Germinal center (tissue), 1 donor: ENCODE measurements at regions not wholly inside any gene's neighbourhood (a gene's known extent, or its start where the extent isn't known, plus 50 kb on each side); places are given as distances from the start of the nearest gene placed in this dataset.
"Not testable (repeated sequence)": the region's sequence is repeated elsewhere in the genome, so short reads cannot be mapped to it uniquely, and the experiment has no call there.

Source experiments
- DNase-seq: peaks from one replicate; pipeline ENCODE4 v3.0.0; 2012; ENCODE audit warnings: mixed read lengths, low spot score

GRCh38 chr15:39250460-39251186, 330.3 kb upstream of the THBS1 start:
- no peak for DNase-seq

GRCh38 chr15:39251413-39252133, 329.3 kb upstream of the THBS1 start:
- no peak for DNase-seq

DNA sequence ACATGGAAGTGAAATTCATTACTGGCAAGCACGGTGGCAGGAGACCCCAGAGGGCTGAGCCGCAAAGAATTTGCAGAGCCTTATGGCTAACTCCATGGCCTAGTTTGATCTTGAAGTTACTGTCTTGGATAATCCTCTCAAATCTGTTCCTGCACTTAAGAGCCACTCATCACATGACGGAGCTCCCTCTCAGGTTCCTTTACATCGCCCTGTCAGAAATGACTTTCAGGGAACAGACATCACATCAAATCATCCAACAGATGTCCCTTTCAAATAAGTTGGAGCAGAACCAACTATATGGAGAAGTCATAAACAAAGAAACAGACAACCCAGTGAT, 328.8 kb upstream of the THBS1 start:
- DNase-seq = no peak

DNA sequence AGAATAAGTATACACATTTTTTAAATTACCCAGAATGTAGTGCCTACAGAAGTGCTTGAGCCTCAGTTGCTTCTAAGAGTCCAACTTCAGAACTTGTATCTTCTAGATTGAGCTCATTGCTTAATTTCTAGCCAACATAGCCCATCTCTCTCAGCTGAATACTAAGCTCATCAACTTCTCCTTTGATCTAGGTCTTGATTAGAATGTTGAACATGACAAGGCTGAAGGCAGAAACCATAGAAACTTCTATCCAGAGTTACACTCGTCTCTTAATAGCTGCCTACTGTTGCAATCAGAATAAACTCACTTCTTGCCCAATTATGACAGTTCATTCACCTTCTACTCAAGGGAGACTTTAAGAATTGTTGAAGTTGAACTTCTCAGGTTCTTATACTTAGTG, 327.3 kb upstream of the THBS1 start:
- DNase-seq = no peak

- no peak for DNase-seq
Observed at GRCh38 chr15:39254181-39254580, 326.7 kb upstream of the THBS1 start.

DNA sequence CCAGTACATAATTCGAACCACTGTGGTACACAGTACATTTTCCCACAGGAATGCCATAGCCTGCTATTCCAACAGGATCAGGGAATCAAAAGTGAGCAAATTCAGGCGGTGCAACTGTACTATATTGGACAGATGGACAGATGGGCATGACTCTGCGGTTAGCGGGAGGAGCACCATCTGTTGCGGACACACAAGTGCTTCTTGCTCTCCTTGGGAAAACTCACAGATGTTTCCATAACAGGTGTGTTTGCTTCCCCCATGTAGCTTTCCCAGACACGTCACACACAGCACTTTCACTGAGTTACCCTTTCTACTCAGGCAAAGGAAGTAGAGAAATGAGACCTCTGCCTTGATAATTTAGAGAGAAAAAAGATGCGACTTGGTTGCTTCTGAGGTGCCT, 325.1 kb upstream of the THBS1 start:
- DNase-seq = no peak

DNA sequence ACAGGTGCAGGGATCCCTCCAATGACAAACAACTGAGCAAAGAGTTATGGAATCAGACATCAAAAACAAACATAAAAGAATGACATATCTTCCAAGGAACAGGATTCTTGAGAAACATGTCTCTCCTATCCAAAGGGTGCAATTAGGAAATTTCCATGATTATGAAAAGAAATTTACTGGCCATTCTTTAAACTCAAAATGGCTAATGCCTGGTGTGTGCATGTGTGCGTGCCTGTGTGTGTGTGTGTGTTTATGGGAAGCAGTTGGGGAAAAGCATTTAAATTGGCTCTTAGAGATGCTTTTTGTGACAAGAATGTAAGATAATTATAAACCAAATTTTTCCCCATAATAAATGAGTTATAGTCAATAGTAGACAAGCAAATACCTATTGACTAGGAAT, 320.5 kb upstream of the THBS1 start:
- DNase-seq = no peak

- DNase-seq = no peak
Observed at GRCh38 chr15:39260791-39261190, 320.1 kb upstream of the THBS1 start.

DNA sequence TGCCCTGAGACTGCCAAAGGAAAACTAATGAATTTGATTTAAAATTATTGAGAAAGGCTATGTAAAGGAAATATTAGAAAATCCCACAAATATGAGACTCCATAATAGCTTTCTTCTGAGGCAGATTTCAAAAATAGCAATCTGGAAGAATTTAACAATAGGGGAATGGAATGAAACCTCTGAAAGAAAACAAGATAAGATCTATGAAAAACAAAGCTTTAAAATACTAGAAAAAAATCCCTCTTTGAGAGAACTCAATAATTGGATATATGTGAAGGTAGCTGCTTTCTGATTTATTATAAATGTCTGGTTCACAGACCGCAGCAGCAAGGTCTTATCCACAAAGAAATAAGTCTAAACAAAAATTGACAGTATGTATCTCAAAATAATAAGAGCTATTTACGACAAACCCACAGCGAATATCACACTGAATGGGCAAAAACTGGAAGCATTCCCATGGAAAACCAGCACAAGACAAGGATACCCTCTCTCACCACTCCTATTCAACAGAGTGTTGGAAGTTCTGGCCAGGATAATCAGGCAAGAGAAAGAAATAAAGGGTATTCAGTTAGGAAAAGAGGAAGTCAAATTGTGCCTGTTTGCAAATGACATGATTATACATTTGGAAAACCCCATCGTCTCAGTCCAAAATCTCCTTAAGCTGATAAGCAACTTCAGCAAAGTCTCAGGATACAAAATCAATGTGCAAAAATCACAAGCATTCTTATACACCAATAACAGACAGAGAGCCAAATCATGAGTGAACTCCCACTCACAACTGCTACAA, 319.3 kb upstream of the THBS1 start:
- DNase-seq = not testable (repeated sequence)

GRCh38 chr15:39262995-39263772, 317.7 kb upstream of the THBS1 start:
- not testable (repeated sequence) for DNase-seq

- no peak for DNase-seq
Observed at GRCh38 chr15:39265261-39265660, 315.6 kb upstream of the THBS1 start.

DNA sequence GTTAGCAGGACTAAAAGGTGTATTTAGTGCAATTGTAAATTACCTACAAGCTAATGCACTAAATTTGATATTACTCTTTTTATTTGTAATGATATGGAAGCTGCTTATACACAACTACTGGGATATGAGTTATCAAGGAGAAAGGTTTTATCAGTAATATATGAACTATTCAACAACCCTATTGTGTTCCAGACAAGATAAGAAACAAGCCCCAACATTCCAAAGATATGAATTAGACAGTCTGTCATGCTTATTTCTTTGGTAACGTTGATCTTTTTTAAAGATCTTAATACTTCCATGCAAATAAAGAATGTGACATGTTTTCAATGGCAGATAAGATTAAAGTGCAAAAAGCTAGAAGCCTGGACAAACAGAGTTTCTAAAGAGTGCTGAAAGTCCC, 314.0 kb upstream of the THBS1 start:
- no peak for DNase-seq

- DNase-seq = no peak
Observed at GRCh38 chr15:39267685-39268084, 313.2 kb upstream of the THBS1 start.

DNA sequence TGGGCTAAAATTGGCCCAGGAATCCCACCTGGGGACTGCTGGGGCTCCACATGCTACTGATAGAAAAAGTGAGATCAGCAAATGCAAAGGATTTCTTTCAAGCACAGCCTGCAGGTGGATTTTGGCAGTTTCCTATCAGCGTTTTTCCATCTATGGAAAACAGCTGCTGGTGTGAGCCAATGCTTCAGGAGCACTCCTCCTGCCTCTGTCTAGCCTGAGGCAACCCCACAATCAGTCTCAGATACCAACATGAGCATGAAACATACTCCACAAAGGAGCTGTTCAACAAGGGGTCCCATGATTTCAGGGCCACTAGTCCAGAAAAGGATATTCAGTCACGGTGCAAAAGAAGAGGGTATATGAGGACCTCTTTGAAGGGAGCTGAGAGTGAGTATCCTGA, 311.5 kb upstream of the THBS1 start:
- no peak for DNase-seq

DNA sequence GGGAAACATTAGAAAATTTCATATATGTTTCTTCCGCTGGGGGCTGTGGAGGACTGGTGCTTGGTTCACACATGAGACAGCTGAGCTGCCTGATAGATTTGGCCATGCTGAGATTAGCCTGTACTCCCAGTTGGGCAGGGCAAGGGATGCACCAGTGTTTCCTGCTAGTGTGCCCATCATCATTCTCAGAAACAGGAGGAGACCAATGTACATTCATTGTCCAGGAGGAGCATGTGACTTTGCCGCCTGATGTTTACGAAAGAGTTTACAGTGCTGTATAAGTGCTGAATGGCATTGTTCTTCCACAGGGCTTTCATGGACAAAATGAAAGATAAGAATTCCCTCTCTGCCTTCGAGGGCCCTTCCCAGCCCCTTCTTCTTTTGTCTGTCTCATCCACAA, 311.1 kb upstream of the THBS1 start:
- no peak for DNase-seq

DNA sequence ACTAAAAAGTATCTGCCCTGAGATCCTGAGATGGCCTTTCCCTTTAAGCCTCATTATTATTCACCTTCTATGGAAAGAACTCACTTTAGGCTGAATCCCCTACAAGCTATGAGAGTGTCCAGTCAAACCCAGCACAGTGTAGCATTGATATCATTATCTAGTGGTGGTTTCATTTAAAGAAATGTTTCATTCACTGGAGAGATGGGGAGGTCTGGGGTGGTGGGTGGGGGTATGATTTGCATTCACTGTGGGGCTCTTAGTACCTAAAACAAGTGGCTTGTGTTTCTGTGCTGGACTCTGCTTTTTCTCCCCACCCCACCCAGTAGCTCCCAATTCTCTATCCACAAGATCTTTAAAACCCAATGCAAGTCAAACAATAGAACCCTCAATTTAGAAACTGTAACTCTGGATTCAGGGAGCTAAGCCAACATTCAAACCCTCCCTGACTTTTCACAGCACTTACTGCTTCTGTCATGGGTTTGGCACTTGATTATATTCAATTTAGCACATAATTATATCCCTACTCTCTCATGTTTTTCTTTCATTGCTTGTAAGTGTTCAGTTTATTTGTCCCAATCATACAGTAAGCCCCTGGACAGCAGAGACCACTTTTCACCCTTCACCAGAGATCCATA, 310.5 kb upstream of the THBS1 start:
- no peak for DNase-seq

- no peak for DNase-seq
Observed at GRCh38 chr15:39270934-39271333, 309.9 kb upstream of the THBS1 start.

DNA sequence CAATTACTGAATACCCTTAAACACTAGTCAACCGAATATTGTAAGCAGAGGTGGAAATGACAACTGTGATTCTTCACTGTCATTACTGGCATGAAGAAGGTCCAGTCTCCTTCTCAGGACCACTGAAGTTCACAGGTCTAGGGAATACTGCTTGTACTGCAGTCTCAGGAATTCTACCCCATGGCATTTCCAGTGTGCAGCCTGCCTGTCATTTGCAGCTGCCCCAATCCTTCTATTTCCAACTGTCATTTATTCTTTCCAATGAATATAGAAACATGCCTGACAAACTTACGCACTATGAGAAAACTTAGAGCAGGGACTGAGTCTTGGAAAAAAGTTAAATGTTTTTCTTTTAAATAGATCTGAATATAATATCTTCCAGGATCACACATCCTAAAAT, 308.0 kb upstream of the THBS1 start:
- no peak for DNase-seq

DNA sequence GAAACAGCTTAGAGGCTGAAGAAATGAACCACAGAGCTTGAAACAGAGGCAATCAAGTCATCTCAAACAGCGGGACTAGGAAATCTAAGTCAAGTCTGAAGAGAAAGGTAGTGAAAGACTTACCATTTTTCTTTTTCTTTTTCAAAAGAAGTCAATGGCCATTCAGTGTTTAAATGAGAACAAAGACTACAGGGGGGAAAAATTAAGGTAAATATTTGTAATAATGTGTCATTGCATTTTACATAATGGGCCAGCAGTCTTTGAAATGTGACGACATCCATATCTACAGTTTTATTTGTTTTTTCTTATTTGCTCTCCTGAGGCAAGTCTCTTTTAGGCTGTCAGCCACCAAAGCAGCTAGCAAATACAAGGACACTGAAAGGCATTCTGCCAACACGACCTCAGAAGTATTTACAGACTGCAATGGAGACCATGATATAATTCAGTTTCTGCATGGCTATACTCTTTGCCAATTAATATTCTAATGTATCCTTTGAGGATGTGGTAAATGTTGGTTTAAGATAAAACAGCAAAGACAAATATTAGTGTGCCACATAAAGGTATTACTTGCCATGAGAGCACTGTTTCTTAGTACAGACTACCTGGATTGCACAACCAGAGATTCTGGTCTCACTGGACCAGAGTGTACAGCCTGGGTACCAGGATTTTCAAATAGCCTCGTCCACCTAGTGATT, 307.0 kb upstream of the THBS1 start:
- no peak for DNase-seq

DNA sequence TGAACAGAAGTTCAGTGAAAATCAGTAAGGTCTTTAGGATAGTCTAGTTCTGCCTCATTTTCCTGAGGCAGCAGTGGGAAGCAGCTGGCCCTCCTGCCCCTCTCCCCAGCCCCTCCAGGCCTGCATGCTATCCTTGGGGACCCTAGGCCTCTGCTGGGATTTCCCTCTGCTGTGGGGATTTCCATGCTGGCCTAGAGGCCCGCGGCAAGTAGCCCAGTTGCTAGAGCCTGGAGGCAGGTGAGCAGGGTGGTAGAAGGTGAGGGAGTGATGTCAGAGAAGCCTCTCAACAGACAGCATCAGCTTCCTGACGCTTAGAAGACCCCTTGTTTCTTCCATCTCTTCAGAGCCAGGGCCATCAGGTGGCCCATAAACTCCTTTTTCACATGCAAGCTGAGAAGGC, 305.8 kb upstream of the THBS1 start:
- no peak for DNase-seq

- no peak for DNase-seq
Observed at GRCh38 chr15:39279311-39279710, 301.6 kb upstream of the THBS1 start.
